HepG2 (cell line): ENCODE measurements at regions not wholly inside any gene's neighbourhood (a gene's known extent, or its start where the extent isn't known, plus 50 kb on each side); places are given as distances from the start of the nearest gene placed in this dataset.

Experiments used
- CBFB ChIP-seq: sonication (generic); formaldehyde crosslinking; IDR thresholded peaks from 2 replicates; pipeline ENCODE4 v1.4.0; 2020; ENCODE audit warnings: missing genetic modification reagents
- HNRNPK ChIP-seq: fragments of 200-400 bp; formaldehyde crosslinking; IDR thresholded peaks from 2 replicates; pipeline ENCODE4 v1.6.1; 2018; ENCODE audit warnings: low read length, low read depth, moderate library complexity, mild to moderate bottlenecking; ENCODE audit not compliant: poor library complexity, severe bottlenecking
- IRF2 ChIP-seq: IDR thresholded peaks from 2 replicates; pipeline ENCODE4 v1.6.1; 2018; ENCODE audit warnings: missing genetic modification reagents, missing compliant biosample characterization
- NFYB ChIP-seq: sonication (generic); formaldehyde crosslinking; IDR thresholded peaks from 2 replicates; pipeline ENCODE4 v1.4.0; 2020; ENCODE audit warnings: missing genetic modification reagents
- TEAD2 ChIP-seq: sonication (generic); formaldehyde crosslinking; IDR thresholded peaks from 2 replicates; pipeline ENCODE4 v1.9.0; 2021; ENCODE audit warnings: missing genetic modification reagents

- TF ChIP-seq NFYB (CRISPR knock-in tag) (no peak), CBFB (CRISPR knock-in tag) (no peak), TEAD2 (CRISPR knock-in tag) (no peak), HNRNPK (no peak), IRF2 (CRISPR knock-in tag) (no peak)
These were observed 756.6 kb downstream of the RNF144A start for GRCh38 chr2:7673853-7674252.
